Dermis blood vessel endothelial cell (primary cell): ENCODE measurements at regions not wholly inside any gene's neighbourhood (a gene's known extent, or its start where the extent isn't known, plus 50 kb on each side); places are given as distances from the start of the nearest gene placed in this dataset.

Source experiments
- DNase-seq: peaks from one replicate; pipeline ENCODE4 v3.0.0; 2010

DNA sequence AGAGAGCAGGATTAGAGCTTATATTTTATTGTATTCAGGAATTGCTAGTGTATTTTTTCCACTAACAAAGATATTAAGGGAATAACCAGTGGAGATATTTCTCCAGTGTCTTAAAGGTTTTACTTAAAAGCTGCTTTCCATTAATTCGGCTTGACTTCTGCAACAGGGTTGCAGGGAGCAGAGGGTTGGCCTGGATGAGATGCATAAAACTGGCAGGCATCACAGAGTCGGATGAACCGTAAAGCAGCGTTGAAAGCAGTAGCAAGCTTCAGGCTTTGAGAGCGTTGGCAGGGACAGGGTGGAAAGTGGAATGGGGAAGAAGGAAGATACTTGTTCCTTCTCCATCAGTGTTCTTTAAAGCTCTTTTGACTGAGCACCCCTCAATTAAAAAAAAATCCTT is 237.2 kb downstream of the LMO4 start:
- DNase-seq = no peak

DNA sequence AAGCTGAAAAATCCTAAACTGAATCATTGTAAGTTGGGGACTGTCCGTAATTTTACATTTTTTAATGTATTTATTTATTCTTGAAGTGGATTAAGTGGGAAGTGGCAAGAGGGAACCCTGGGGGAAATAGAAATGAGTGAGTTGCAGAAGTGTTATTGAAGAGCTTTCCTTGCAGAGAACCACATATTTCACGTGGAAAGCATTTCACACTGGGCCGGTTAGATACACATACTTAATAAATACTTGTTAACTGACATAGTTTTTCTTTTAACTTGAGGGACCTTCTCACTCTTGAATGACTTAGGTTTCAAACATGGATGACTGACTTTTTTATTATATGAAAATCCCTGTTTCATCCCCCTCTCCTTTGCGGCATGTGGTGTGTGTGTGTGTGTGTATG is 239.3 kb downstream of the LMO4 start:
- DNase-seq = no peak

GRCh38 chr1:87568911-87569310 is 240.2 kb downstream of the LMO4 start:
- no peak for DNase-seq

GRCh38 chr1:87572008-87572407 is 243.3 kb downstream of the LMO4 start:
- DNase-seq = no peak

GRCh38 chr1:87572891-87573290 is 244.2 kb downstream of the LMO4 start:
- DNase-seq = no peak

- DNase-seq = no peak
These were observed 246.8 kb downstream of the LMO4 start for GRCh38 chr1:87575528-87575927.

DNA sequence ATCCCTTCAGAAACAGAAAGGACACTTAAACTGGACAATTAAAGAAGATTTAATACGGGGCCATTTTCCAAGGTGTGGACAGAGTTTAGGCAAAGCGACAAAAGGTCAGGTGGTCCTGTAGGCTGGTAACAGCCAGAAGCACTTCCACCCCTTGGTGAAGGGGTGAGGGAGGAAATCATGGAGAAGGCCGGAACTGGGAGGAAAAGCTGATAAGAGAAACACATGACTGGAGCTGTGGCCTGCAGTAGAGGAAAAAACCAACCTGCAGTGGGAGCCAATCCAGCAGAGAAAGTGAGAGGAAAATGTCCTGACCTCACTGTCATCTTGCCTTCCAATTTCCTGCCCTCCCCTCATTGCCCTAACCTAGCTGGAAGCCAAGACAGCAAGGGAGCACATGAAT is 249.8 kb downstream of the LMO4 start:
- DNase-seq = no peak

GRCh38 chr1:87583459-87583858 is 254.8 kb downstream of the LMO4 start:
- DNase-seq = no peak

GRCh38 chr1:87584586-87584985 is 255.9 kb downstream of the LMO4 start:
- no peak for DNase-seq

GRCh38 chr1:87586501-87586900 is 257.8 kb downstream of the LMO4 start:
- no peak for DNase-seq

DNA sequence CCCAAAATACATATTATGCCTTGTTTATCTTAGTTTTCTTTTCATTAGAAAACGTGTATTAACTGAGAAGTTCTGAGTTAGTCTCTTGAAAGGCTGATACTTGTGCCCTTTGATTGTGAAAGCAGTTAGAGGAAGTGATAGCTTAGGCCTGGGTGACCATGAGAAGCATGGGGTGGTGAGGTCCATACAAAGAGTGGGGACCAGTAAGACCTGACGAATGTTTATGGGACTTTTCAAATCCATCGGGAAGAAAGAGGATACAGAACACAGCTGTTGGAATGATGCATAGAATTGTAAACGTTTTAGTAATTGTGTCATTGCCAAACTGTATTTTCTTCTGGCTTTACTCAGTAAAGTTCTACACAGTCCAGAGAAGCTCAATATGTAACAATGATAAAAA is 259.8 kb downstream of the LMO4 start:
- no peak for DNase-seq

DNA sequence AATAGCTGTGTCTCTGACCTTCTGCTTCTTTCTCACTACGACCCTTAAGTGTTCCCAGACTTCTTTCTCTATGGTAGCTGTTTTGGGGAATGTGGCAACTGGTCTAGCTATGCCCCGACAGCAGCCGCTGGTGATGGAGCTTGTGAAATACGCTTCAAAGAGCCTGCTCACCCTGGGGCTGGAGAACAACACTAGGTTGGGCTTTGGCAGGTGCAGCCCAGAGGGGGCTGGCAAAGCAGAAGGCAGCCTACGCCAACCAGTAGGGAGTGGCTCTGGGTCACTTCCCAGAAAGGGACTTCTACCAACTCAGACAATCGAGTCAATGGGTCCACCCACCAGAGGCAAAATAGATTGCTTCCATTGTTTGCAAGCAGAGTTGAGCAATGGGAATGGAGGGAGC is 262.8 kb downstream of the LMO4 start:
- DNase-seq = no peak

DNA sequence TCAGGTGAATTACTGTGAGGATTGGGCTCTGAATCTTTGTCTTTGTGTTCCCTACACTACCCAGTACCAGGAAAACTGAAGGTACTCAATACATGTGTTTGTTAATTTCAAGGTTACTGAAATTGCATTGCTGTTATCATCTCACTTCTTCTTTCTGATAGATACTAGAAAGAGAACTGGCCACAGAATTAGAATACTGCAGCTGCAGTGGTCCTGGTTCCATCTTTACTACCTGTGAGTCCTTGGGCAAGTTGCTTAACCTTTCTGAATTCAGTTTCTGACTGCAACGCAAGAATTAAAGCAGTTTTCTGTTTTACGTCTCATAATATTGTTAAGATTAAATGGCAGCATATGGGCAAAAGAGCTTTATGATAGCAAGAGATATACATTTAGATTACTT is 263.5 kb downstream of the LMO4 start:
- DNase-seq = no peak

DNA sequence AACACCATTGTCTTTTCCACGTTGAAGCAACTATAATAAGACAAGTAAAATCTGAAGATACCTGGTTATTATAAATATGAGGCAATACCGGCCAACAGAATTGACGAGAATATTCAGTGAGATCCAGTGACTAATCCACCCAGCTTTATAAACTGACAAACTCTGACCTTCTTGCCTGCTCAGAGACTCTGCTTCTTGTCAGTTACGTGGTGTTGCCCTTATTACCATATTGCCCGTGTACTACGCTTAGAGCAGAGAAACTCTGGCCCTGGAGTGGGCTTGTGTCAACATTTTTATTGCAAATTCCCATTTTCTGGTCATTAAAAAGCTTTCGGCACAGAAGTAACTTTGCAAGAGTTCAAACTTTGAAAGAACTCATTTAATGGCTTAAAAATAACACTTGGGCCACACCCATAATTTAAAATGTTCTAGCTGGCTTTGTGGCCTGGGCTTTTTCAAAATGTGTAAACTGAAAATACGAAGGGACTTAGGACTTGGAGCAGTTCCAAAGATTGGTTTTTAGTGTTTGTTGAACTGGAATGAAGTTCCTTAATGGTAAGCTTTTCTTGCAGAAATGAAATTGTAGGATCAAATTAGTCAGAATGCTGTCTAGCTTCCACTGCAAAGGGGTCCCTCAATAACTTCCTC is 266.2 kb downstream of the LMO4 start:
- DNase-seq = no peak

GRCh38 chr1:87595384-87595781 is 266.7 kb downstream of the LMO4 start:
- DNase-seq = no peak

DNA sequence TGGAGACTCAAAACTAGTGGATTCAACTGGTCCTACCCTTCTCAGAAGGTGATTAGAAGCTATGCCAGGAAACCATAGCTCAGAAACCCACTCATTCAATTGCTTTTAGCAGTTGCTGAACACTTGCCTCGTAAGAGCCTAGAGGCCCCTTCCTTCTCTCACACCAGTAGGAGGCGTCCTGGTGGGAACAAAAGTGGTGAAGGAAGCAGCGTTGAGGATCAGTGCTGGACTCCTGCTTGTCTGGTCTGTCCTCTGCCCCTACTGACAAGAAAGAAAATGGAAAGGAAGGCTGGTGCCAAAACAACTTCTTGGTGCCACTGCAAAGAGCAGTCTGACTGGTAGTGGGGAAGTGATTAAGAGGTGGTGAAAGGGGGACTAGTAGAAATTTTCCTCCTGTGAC is 269.7 kb downstream of the LMO4 start:
- no peak for DNase-seq

DNA sequence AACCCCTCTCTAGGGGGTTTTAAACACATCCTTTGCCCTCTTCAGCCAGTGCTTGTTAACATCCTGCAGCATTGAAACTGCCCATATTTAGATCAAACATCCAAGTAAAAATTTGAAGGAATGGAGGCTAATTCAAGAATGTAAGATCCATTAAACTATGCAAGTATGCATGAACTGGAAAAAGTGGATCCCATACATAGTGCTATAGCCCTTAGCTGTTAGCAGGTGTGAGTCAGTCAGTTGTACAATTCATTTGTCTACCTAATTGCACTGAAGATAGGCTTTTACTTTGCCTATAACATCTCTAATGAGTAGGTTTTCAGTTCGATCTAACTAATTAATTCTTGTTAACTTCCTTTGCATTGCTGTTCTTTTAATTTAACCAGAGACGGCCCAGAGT is 270.9 kb downstream of the LMO4 start:
- no peak for DNase-seq

DNA sequence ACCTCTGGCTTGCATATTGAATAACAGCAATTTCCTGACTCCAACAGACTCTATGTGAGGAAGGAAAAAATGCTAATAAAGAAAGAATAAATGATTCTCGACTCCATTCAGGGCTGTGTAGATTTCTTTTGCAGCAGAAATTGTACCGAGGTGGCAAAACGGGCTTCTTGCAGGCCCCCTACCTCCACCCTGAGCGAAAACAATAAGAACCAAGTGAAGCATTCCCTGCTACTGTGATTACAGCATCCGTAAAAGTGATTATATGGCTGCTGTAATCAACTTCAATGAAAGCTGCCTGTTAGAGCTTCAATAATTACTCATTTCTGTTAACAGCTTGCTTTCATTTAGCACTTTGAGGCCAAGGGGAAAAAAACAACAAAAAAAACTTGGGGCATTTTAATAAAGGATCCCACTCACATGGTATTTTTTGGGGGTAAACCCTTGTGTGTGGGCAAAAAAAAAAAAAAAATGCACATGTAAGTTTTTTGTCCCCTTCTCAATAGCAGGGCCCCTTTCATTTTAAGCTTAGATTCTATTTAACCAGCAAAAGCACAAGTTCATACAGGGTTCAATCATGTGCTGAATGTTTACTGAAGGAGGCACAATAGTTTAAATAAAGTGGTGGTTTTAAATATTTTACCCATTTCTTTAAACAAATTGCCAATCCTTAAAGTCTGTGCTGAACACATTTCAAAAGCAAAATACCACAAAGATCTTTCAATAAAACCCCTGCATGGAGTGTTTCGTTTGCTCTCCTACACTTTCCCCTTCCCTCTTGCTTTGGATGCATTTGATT is 271.6 kb downstream of the LMO4 start:
- no peak for DNase-seq

DNA sequence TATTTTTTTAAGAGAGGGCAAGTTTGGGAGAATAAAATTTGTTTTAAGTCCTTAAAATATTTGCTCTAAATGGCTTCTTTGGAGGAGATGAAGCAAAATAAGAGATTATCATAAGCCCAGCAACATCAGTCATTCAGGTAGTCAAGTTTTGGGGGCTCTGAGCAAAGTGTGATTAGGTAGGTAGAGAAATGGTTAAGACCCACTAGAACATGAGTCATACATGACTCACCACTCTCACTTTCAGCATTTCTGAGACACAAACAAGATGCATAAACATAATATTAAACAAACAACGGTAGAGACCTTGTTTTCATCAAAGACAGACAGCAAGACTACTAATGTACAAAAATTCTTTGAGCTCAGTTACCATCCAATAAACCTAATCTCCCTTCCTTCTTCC is 272.2 kb downstream of the LMO4 start:
- DNase-seq = no peak

DNA sequence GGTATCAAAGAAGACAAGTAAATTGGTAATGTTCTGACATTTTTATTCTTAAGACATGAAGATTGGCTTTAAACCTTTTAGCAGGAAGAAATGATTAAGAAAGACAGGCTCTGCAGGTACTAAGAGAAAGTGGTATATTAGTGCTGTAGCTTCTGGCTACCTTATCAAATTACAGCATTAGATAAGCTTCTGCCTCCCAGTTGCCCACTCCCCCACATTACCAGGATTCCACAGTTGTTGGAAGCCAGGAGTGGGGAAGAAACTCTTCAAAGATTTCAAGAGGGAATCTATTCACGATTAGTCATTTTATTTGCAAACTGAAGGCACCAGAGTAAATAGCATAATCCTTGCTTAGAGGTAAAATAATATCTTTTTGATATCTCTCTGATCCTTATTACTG is 274.9 kb downstream of the LMO4 start:
- no peak for DNase-seq

DNA sequence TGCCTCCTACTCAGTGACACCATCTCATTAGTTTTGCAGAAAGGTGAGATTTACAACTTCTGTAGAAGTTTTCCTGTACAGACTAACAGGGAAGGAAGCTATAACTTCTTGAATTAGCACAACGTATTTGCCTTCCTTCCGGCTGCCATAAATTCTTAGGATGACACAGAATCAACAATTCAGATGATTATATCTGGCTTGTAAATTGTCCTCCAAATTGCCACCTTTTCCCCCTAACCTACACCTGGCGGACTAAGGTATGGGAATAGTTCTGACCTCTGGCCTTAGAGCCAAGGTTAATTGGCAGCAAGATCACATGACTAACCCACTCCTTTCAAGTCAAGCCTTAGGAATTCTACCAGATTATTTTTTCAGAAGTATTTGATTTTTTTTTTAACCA is 284.3 kb downstream of the LMO4 start:
- DNase-seq = no peak

- no peak for DNase-seq
These were observed 286.8 kb downstream of the LMO4 start for GRCh38 chr1:87615491-87615890.

GRCh38 chr1:87615901-87616300 is 287.2 kb downstream of the LMO4 start:
- no peak for DNase-seq

- no peak for DNase-seq
These were observed 292.1 kb downstream of the LMO4 start for GRCh38 chr1:87620807-87621206.

- no peak for DNase-seq
These were observed 301.0 kb downstream of the LMO4 start for GRCh38 chr1:87629673-87630072.
